T-helper 2 cell treated with Interferon-gamma antibody and Interleukin-4, amounts not matched to agents 5 μg/mL and 100 μg/mL, for 36 hours (primary cell): ENCODE measurements at regions not wholly inside any gene's neighbourhood (a gene's known extent, or its start where the extent isn't known, plus 50 kb on each side); places are given as distances from the start of the nearest gene placed in this dataset.
"Not testable (repeated sequence)": the region's sequence is repeated elsewhere in the genome, so short reads cannot be mapped to it uniquely, and the experiment has no call there.

Source experiments
- DNase-seq: peaks from one replicate; pipeline ENCODE4 v3.0.0; 2021; ENCODE audit warnings: low spot score
- H3K27ac Mint-ChIP-seq: one replicate; pipeline ENCODE4 v1.8.0; 2021; ENCODE audit warnings: mild to moderate bottlenecking, mixed read lengths
- H3K27me3 Mint-ChIP-seq: one replicate; pipeline ENCODE4 v1.8.0; 2021; ENCODE audit warnings: low read depth, mixed read lengths
- H3K36me3 Mint-ChIP-seq: one replicate; pipeline ENCODE4 v1.8.0; 2021; ENCODE audit warnings: low read depth, mixed read lengths
- H3K4me1 Mint-ChIP-seq: one replicate; pipeline ENCODE4 v1.8.0; 2021; ENCODE audit warnings: low read depth, mixed read lengths
- H3K4me3 Mint-ChIP-seq: one replicate; pipeline ENCODE4 v1.8.0; 2022; ENCODE audit warnings: mild to moderate bottlenecking, moderate library complexity, mixed read lengths
- H3K9me3 Mint-ChIP-seq: one replicate; pipeline ENCODE4 v1.8.0; 2021; ENCODE audit warnings: mixed read lengths

- DNase-seq, result no peak
- no peaks in the 10 kb centered on the region for H3K27me3 Mint-ChIP-seq
- no peaks in the 10 kb centered on the region for H3K4me1 Mint-ChIP-seq
- no peaks in the 10 kb centered on the region for H3K36me3 Mint-ChIP-seq
- no peak overlapping the region for H3K4me3 Mint-ChIP-seq
- H3K9me3 Mint-ChIP-seq, result peaks cover 56% of the 10 kb centered on the region
- no peak overlapping the region for H3K27ac Mint-ChIP-seq
Observed at GRCh38 chr19:56978023-56978565, 137.6 kb upstream of the PEG3 start.

DNA sequence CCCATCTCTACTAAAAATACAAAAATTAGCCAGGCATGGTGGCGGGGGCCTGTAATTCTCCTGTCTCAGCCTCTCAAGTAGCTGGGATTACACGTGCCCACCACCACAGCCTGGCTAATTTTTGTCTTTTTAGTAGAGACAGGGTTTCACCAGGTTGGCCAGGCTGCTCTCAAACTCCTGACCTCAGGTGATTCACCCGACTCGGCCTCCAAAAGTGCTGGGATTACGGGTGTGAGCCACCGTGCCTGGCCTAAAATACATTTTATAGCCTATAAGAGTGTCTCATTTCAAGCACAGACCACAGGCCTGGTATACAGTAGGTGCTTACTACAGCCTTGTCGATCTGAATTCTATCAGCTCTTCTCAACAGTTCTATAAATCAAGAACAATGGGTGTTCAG lies 139.5 kb upstream of the USP29 start:
- H3K27ac Mint-ChIP-seq, result not testable (repeated sequence)

GRCh38 chr19:56980906-56981305 lies 138.9 kb upstream of the USP29 start:
- Mint-ChIP-seq H3K4me3 (no peak overlapping the region), H3K27me3 (no peaks in the 10 kb centered on the region), H3K4me1 (no peaks in the 10 kb centered on the region), H3K9me3 (peaks cover 58% of the 10 kb centered on the region), H3K27ac (no peak overlapping the region), H3K36me3 (no peaks in the 10 kb centered on the region)
- DNase-seq, result no peak

More for the DNA sequence above, 139.5 kb upstream of the USP29 start:
- not testable (repeated sequence) for H3K36me3 Mint-ChIP-seq, DNase-seq, H3K4me1 Mint-ChIP-seq, H3K27me3 Mint-ChIP-seq, H3K4me3 Mint-ChIP-seq
- H3K9me3 Mint-ChIP-seq, result peaks cover 54% of the 10 kb centered on the region

- H3K36me3 Mint-ChIP-seq, result not testable (repeated sequence)
Observed at GRCh38 chr19:56981440-56981839, 138.3 kb upstream of the USP29 start.

GRCh38 chr19:56983171-56983570 lies 136.6 kb upstream of the USP29 start:
- no peaks in the 10 kb centered on the region for H3K4me1 Mint-ChIP-seq
- H3K9me3 Mint-ChIP-seq, result peaks cover 58% of the 10 kb centered on the region
- no peak overlapping the region for H3K27ac Mint-ChIP-seq
- H3K27me3 Mint-ChIP-seq, result no peaks in the 10 kb centered on the region
- no peak overlapping the region for H3K4me3 Mint-ChIP-seq
- no peak for DNase-seq
- H3K36me3 Mint-ChIP-seq, result no peaks in the 10 kb centered on the region

More at GRCh38 chr19:56981440-56981839, 138.3 kb upstream of the USP29 start:
- H3K4me1 Mint-ChIP-seq, H3K4me3 Mint-ChIP-seq, H3K27me3 Mint-ChIP-seq, DNase-seq, H3K27ac Mint-ChIP-seq: not testable (repeated sequence)
- H3K9me3 Mint-ChIP-seq, result peaks cover 61% of the 10 kb centered on the region

GRCh38 chr19:56983804-56984203 lies 136.0 kb upstream of the USP29 start:
- Mint-ChIP-seq H3K9me3 (peaks cover 61% of the 10 kb centered on the region), H3K4me1 (no peaks in the 10 kb centered on the region), H3K27ac (no peak overlapping the region), H3K36me3 (no peaks in the 10 kb centered on the region), H3K4me3 (no peak overlapping the region), H3K27me3 (no peaks in the 10 kb centered on the region)
- DNase-seq, result no peak

DNA sequence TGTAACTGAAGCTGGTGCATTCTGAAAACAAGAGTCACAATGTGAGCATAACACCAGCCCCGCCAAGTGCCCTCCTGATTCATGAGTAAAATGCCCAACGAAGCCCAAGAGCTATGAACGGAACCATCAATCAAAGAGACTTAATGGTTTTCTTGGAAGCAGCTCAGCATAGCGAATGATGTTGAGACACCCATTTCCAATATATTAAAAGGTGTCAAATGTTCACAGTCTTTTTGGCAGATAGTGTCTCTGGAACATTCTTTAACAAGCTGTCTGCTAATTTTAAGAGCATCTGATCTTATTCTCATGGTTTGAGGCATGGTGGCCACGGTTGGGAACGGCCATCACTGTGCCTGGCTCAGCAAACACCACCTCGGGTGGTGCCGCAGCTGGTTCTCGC lies 133.4 kb upstream of the USP29 start:
- Mint-ChIP-seq H3K27me3 (no peaks in the 10 kb centered on the region), H3K4me1 (no peaks in the 10 kb centered on the region), H3K9me3 (peaks cover 68% of the 10 kb centered on the region), H3K4me3 (no peak overlapping the region), H3K27ac (no peak overlapping the region), H3K36me3 (no peaks in the 10 kb centered on the region)
- no peak for DNase-seq

DNA sequence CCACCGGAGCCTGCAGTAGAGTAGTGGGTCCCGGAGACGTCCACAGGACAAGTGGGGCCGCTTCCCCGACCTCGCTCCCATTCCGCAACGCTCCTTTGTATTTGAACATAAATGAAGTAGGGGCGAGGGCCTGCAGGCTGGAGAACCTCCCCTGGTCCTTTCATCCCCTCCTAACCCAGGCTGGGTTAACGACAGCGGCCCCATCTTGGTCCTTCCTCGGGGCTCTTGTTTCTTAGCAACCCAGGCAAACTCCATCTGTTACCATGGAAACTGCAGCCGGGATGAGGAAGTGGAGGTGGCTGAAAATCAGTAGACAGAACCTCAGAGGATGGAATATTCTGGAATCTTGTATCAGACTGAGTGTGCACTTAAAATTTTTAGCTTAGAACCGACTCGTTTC lies 132.6 kb upstream of the USP29 start:
- Mint-ChIP-seq H3K27me3 (no peaks in the 10 kb centered on the region), H3K4me3 (no peak overlapping the region), H3K9me3 (peaks cover 63% of the 10 kb centered on the region), H3K27ac (no peak overlapping the region), H3K36me3 (no peaks in the 10 kb centered on the region), H3K4me1 (no peaks in the 10 kb centered on the region)
- no peak for DNase-seq

GRCh38 chr19:56988299-56988698 lies 131.5 kb upstream of the USP29 start:
- no peak overlapping the region for H3K4me3 Mint-ChIP-seq
- no peaks in the 10 kb centered on the region for H3K27me3 Mint-ChIP-seq
- H3K36me3 Mint-ChIP-seq, result peaks cover 5% of the 10 kb centered on the region
- DNase-seq, result no peak
- no peak overlapping the region for H3K27ac Mint-ChIP-seq
- no peaks in the 10 kb centered on the region for H3K4me1 Mint-ChIP-seq
- H3K9me3 Mint-ChIP-seq, result peaks cover 71% of the 10 kb centered on the region

GRCh38 chr19:56991912-56992311 lies 127.9 kb upstream of the USP29 start:
- no peaks in the 10 kb centered on the region for H3K4me1 Mint-ChIP-seq
- H3K4me3 Mint-ChIP-seq, result no peak overlapping the region
- H3K36me3 Mint-ChIP-seq, result peaks cover 5% of the 10 kb centered on the region
- H3K27ac Mint-ChIP-seq, result no peak overlapping the region
- no peak for DNase-seq
- peaks cover 56% of the 10 kb centered on the region for H3K9me3 Mint-ChIP-seq
- no peaks in the 10 kb centered on the region for H3K27me3 Mint-ChIP-seq

DNA sequence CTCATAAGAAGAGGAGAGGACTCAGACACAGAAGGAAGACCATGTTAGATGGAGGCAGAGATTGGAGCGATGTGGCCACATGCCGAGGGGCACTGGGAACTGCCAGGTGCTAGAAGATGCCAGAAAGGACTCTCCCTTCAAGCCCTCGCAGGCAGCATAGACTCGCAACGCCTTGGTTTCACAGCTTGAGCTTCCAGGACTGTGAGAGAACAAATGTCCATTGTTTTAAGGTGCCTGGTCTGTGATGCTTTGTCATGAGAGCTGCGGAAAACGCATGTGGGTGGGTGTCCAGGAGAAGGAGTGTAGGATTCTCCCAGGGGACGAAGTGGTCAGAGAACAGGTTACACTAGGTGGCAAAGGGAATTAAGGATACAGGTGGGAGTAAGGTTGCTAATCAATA lies 125.9 kb upstream of the USP29 start:
- H3K27ac Mint-ChIP-seq, result no peak overlapping the region
- peaks cover 46% of the 10 kb centered on the region for H3K9me3 Mint-ChIP-seq
- H3K36me3 Mint-ChIP-seq, result peaks cover 5% of the 10 kb centered on the region
- H3K27me3 Mint-ChIP-seq, result no peaks in the 10 kb centered on the region
- H3K4me1 Mint-ChIP-seq, result no peaks in the 10 kb centered on the region
- H3K4me3 Mint-ChIP-seq, result no peak overlapping the region
- DNase-seq, result no peak

- no peak for DNase-seq
- Mint-ChIP-seq H3K4me3 (no peak overlapping the region), H3K9me3 (peaks cover 43% of the 10 kb centered on the region), H3K36me3 (peaks cover 5% of the 10 kb centered on the region), H3K27me3 (no peaks in the 10 kb centered on the region), H3K4me1 (no peaks in the 10 kb centered on the region), H3K27ac (no peak overlapping the region)
Observed at GRCh38 chr19:56994251-56995017, 125.4 kb upstream of the USP29 start.

GRCh38 chr19:56995303-56995702 lies 124.5 kb upstream of the USP29 start:
- H3K27me3 Mint-ChIP-seq, result no peaks in the 10 kb centered on the region
- peaks cover 5% of the 10 kb centered on the region for H3K36me3 Mint-ChIP-seq
- no peaks in the 10 kb centered on the region for H3K4me1 Mint-ChIP-seq
- DNase-seq, result no peak
- H3K4me3 Mint-ChIP-seq, result no peak overlapping the region
- peaks cover 40% of the 10 kb centered on the region for H3K9me3 Mint-ChIP-seq
- H3K27ac Mint-ChIP-seq, result no peak overlapping the region

GRCh38 chr19:57002195-57002601 lies 117.6 kb upstream of the USP29 start:
- DNase-seq, result no peak
- H3K27ac Mint-ChIP-seq, result no peak overlapping the region
- H3K9me3 Mint-ChIP-seq, result peaks cover 41% of the 10 kb centered on the region
- no peaks in the 10 kb centered on the region for H3K4me1 Mint-ChIP-seq
- H3K27me3 Mint-ChIP-seq, result no peaks in the 10 kb centered on the region
- H3K4me3 Mint-ChIP-seq, result no peak overlapping the region
- no peaks in the 10 kb centered on the region for H3K36me3 Mint-ChIP-seq

GRCh38 chr19:57002710-57003109 lies 117.1 kb upstream of the USP29 start:
- H3K27ac Mint-ChIP-seq, result no peak overlapping the region
- peaks cover 46% of the 10 kb centered on the region for H3K9me3 Mint-ChIP-seq
- no peaks in the 10 kb centered on the region for H3K27me3 Mint-ChIP-seq
- DNase-seq, result no peak
- H3K4me1 Mint-ChIP-seq, result no peaks in the 10 kb centered on the region
- no peak overlapping the region for H3K4me3 Mint-ChIP-seq
- H3K36me3 Mint-ChIP-seq, result no peaks in the 10 kb centered on the region
